ENCODE measurements at regions not wholly inside any gene's neighbourhood (a gene's known extent, or its start where the extent isn't known, plus 50 kb on each side); places are given as distances from the start of the nearest gene placed in this dataset.

GRCh38 chr7:109213081-109213480 is 643.4 kb downstream of the DNAJB9 start:
- TF ChIP-seq CTCF (conservative IDR thresholded peaks at IDR 0.05; ENCODE audit: low read depth, low read length) = no peak
- TF ChIP-seq EZH2phosphoT487 (IDR thresholded peaks at IDR 0.05; ENCODE audit: borderline replicate concordance, low read length) = no peak
- no peak for TF ChIP-seq EZH2 (IDR thresholded peaks at IDR 0.05; ENCODE audit: low read length, unreplicated experiment)

All from PC-3 (cell line).